Neuronal stem cell (in vitro differentiated cells): ENCODE measurements at regions not wholly inside any gene's neighbourhood (a gene's known extent, or its start where the extent isn't known, plus 50 kb on each side); places are given as distances from the start of the nearest gene placed in this dataset.

Source experiments
- DNase-seq: peaks from one replicate; pipeline ENCODE4 v3.0.0-alpha.2; 2013; ENCODE audit warnings: low spot score
- H2AFZ ChIP-seq: one replicate; pipeline ENCODE4 v1.6.1; 2013; ENCODE audit warnings: mild to moderate bottlenecking, low read length, inconsistent platforms
- H2AK5ac ChIP-seq: 2 replicates; pipeline ENCODE4 v1.6.1; 2013; ENCODE audit warnings: low read depth, mild to moderate bottlenecking, inconsistent platforms, low read length, moderate library complexity, mixed read lengths
- H2BK120ac ChIP-seq: 2 replicates; pipeline ENCODE4 v1.6.1; 2013; ENCODE audit warnings: low read depth, mild to moderate bottlenecking, inconsistent platforms, low read length, moderate library complexity, mixed read lengths
- H2BK12ac ChIP-seq: one replicate; pipeline ENCODE4 v1.6.1; 2013; ENCODE audit warnings: low read length, inconsistent platforms
- H2BK15ac ChIP-seq: 2 replicates; pipeline ENCODE4 v1.6.1; 2013; ENCODE audit warnings: mild to moderate bottlenecking, low read length, inconsistent platforms, mixed read lengths
- H2BK5ac ChIP-seq: one replicate; pipeline ENCODE4 v1.6.1; 2013; ENCODE audit warnings: inconsistent platforms, mild to moderate bottlenecking, low read length, moderate library complexity
- H3K14ac ChIP-seq: one replicate; pipeline ENCODE4 v1.6.1; 2013; ENCODE audit warnings: low read length, inconsistent platforms
- H3K18ac ChIP-seq: 2 replicates; pipeline ENCODE4 v1.6.1; 2013; ENCODE audit warnings: low read length, inconsistent platforms
- H3K23ac ChIP-seq: 2 replicates; pipeline ENCODE4 v1.6.1; 2013; ENCODE audit warnings: low read depth, mild to moderate bottlenecking, mixed read lengths, low read length, inconsistent platforms; ENCODE audit not compliant: poor library complexity
- H3K27ac ChIP-seq: replicated peaks from 3 replicates; pipeline ENCODE4 v1.5.1; 2013; ENCODE audit warnings: low read length, inconsistent platforms
- H3K27me3 ChIP-seq, 3 experiments: 2 replicates each; pipeline ENCODE4 v1.6.1; 2013; ENCODE audit warnings: low read length in 3 of 3, mild to moderate bottlenecking in 2 of 3, inconsistent platforms in 1 of 3, low read depth in 1 of 3, mixed read lengths in 1 of 3, moderate library complexity in 1 of 3; ENCODE audit not compliant: control insufficient read depth in 3 of 3, insufficient read depth in 3 of 3
- H3K36me3 ChIP-seq, 2 donors: replicated peaks in 1 of 2; 2 replicates each; pipeline ENCODE4 v1.6.1; 2013; ENCODE audit warnings: low read length in 2 of 2; ENCODE audit not compliant: control insufficient read depth in 2 of 2, insufficient read depth in 2 of 2
- H3K4ac ChIP-seq: 2 replicates; pipeline ENCODE4 v1.6.1; 2013; ENCODE audit warnings: inconsistent platforms, mild to moderate bottlenecking, low read length, moderate library complexity
- H3K4me1 ChIP-seq, 2 donors: 1 replicate in 1 of 2; 2 replicates in 1 of 2; pipeline ENCODE4 v1.6.1; 2013; ENCODE audit warnings: low read length in 2 of 2, low read depth in 1 of 2; ENCODE audit not compliant: control insufficient read depth in 2 of 2, insufficient read depth in 1 of 2
- H3K4me2 ChIP-seq: one replicate; pipeline ENCODE4 v1.6.1; 2013; ENCODE audit warnings: mild to moderate bottlenecking, low read length, inconsistent platforms; ENCODE audit not compliant: insufficient read depth, poor library complexity, severe bottlenecking
- H3K4me3 ChIP-seq, 2 donors: 2 replicates each; pipeline ENCODE4 v1.5.1; 2013; ENCODE audit warnings: low read length in 2 of 2, mild to moderate bottlenecking in 2 of 2, inconsistent platforms in 1 of 2, moderate library complexity in 1 of 2
- H3K79me1 ChIP-seq: one replicate; pipeline ENCODE4 v1.6.1; 2013; ENCODE audit warnings: low read depth, mild to moderate bottlenecking, inconsistent platforms, low read length, moderate library complexity
- H3K9ac ChIP-seq: one replicate; pipeline ENCODE4 v1.6.1; 2013; ENCODE audit warnings: mild to moderate bottlenecking, low read depth, low read length, inconsistent platforms; ENCODE audit not compliant: poor library complexity
- H3K9me3 ChIP-seq, 2 donors: replicated peaks in 1 of 2; 2 replicates each; pipeline versions ENCODE3 to v1.6.1; 2013; ENCODE audit warnings: low read length in 2 of 2, mild to moderate bottlenecking in 2 of 2, inconsistent platforms in 1 of 2, low read depth in 1 of 2, mixed read lengths in 1 of 2, moderate library complexity in 1 of 2; ENCODE audit not compliant: control insufficient read depth in 2 of 2, insufficient read depth in 1 of 2
- H4K8ac ChIP-seq: one replicate; pipeline ENCODE4 v1.6.1; 2013; ENCODE audit warnings: low read depth, mild to moderate bottlenecking, inconsistent platforms, low read length, moderate library complexity
- H4K91ac ChIP-seq: one replicate; pipeline ENCODE4 v1.6.1; 2013; ENCODE audit warnings: low read length, low read depth, mild to moderate bottlenecking, inconsistent platforms; ENCODE audit not compliant: poor library complexity
- WGBS, 2 donors: extraction: QIAGEN DNeasy Blood & Tissue Kit; methylation state at CpG; one replicate each; pipeline ENCODE4 v1.1.7; 2013; ENCODE audit warnings: missing lambda C conversion rate in 2 of 2, mixed read lengths in 1 of 2; ENCODE audit not compliant: insufficient read length in 2 of 2, insufficient replicate concordance in 1 of 2; ENCODE audit errors: extremely low coverage in 2 of 2; 5-methylcytosine and 5-hydroxymethylcytosine counted together

DNA sequence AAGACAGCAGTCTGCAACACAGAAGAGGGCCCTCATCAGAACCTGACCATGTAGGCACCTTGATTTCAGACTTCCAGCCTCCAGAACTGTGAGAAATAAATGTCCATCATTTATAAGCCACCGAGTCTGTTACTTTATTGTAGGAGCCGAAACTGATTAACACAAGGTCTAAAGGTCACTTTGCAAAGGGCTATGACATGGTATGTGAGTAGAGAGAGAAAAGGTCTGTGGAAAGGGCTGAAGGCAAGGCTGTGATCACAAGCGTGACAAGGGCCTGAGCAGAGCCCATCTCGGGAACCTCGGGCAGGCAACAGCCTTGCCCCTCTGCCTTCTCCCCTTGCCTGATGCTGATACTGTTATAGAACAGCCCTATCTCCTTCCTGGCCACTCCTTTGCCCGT lies 73.4 kb upstream of the TEAD1 start:
- H3K9me3 ChIP-seq = peaks cover 0 to 3% of the 10 kb centered on the region in 2 donors
- H2AK5ac ChIP-seq = no peak overlapping the region
- H4K91ac ChIP-seq = no peak overlapping the region
- no peak overlapping the region for H3K14ac ChIP-seq
- no peak for DNase-seq
- H2BK15ac ChIP-seq = no peak overlapping the region
- peaks cover 0 to 3% of the 10 kb centered on the region in 2 donors for H3K4me1 ChIP-seq
- H3K4me3 ChIP-seq = no peak overlapping the region
- no CpG with 5 or more reads among the region's 6 CpGs for WGBS, 2 donors
- H3K27me3 ChIP-seq = no peaks in the 10 kb centered on the region
- no peak overlapping the region for H4K8ac ChIP-seq
- no peak overlapping the region for H2BK12ac ChIP-seq
- H3K9ac ChIP-seq = no peak overlapping the region
- no peak overlapping the region for H2BK5ac ChIP-seq
- H3K79me1 ChIP-seq = no peaks in the 10 kb centered on the region
- no peak overlapping the region for H2BK120ac ChIP-seq
- H3K23ac ChIP-seq = no peak overlapping the region
- H3K27ac ChIP-seq = no peak overlapping the region
- no peaks in the 10 kb centered on the region for H3K36me3 ChIP-seq
- H3K4ac ChIP-seq = no peak overlapping the region
- H3K18ac ChIP-seq = no peak overlapping the region
- no peak overlapping the region for H3K4me2 ChIP-seq
- no peak overlapping the region for H2AFZ ChIP-seq

DNA sequence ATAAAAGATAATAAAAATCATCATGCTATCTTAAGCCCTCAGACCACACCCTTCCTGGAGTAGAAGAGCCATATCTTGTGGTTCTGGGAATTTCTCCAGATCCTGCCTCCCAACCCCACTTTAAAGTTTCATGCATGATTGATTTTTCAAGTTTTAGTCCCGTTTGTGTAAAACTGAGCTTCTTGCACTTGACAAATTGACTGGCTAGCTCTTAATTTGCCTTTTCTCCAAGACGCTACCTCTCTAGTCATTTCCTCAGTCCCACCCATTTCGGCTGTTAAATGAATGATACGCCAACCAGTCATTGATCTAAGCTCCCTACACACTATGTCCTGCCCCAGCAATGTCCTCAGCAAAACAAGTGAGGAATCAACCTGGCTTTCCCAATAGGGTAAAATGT lies 71.8 kb upstream of the TEAD1 start:
- Histone ChIP-seq H2BK120ac (no peak overlapping the region), H3K27ac (no peak overlapping the region), H3K9ac (no peak overlapping the region), H3K4ac (no peak overlapping the region), H2BK15ac (no peak overlapping the region), H3K23ac (no peak overlapping the region), H3K27me3 (no peaks in the 10 kb centered on the region), H3K4me2 (no peak overlapping the region), H3K14ac (no peak overlapping the region), H3K9me3 (no peaks in the 10 kb centered on the region), H2BK12ac (no peak overlapping the region), H3K36me3 (no peaks in the 10 kb centered on the region), H3K4me3 (no peak overlapping the region), H4K8ac (no peak overlapping the region), H4K91ac (no peak overlapping the region), H3K18ac (no peak overlapping the region), H3K4me1 (peaks cover 0 to 3% of the 10 kb centered on the region in 2 donors), H2AFZ (no peak overlapping the region), H2AK5ac (no peak overlapping the region), H2BK5ac (no peak overlapping the region), H3K79me1 (no peaks in the 10 kb centered on the region)
- DNase-seq = no peak
- WGBS, 2 donors = no CpG with 5 or more reads among the region's 4 CpGs

DNA sequence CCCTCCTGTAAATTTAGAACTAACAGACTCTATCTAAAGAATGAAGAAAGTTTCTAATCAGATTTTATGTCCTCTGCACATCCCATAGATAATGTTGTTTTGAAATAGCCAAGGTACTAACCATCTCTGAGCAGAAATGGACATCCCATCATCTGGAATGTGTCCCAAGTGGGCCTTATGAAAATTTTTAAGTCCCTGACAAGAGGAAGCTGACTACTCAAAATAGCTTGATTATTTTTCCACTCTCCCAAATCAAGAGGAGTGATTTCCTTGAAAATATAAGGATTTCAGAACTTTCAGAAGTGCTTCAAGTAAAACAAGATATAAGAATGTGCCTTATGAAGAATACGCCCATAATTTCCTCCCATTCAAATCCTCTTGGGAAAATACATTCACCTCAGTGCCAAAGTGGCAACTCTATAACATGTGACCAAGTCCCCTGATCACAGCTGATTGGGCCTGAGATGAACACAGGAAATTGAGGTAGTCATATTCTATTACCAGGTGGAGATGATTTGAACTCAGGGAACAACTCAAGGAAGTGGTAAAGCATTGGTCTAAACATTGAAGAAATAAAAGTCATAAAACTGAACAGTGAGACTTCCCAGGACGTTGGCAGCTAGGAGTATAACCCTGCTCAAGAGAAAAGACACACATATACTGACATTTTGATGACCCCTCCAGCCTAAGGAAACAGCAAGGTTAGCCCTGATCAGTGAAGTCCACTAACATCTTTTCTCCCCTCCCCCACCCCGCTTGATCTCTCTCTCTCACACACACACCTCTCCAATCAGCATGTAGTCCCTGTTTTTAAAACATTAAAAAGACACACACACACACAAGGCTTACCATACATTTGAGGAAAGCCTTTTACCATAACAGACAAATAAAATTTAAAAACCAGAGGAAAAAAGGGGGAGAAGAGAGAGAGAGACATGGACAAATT lies 70.8 kb upstream of the TEAD1 start:
- no peak overlapping the region for H4K8ac ChIP-seq
- H3K18ac ChIP-seq = no peak overlapping the region

GRCh38 chr11:12604557-12605153 lies 69.6 kb upstream of the TEAD1 start:
- Histone ChIP-seq H3K4me1 (peaks cover 0 to 3% of the 10 kb centered on the region in 2 donors), H3K36me3 (no peaks in the 10 kb centered on the region), H2AK5ac (no peak overlapping the region), H3K9ac (no peak overlapping the region), H2BK5ac (no peak overlapping the region), H2AFZ (no peak overlapping the region), H2BK15ac (no peak overlapping the region), H2BK120ac (no peak overlapping the region), H3K4me2 (no peak overlapping the region), H4K8ac (no peak overlapping the region), H4K91ac (no peak overlapping the region), H2BK12ac (no peak overlapping the region), H3K4ac (no peak overlapping the region), H3K27ac (no peak overlapping the region), H3K14ac (no peak overlapping the region), H3K4me3 (no peak overlapping the region), H3K79me1 (no peaks in the 10 kb centered on the region), H3K27me3 (no peaks in the 10 kb centered on the region), H3K23ac (no peak overlapping the region), H3K18ac (no peak overlapping the region), H3K9me3 (no peaks in the 10 kb centered on the region)
- WGBS, 2 donors = no CpG with 5 or more reads among the region's 1 CpG
- no peak for DNase-seq

More for the DNA sequence above, 70.8 kb upstream of the TEAD1 start:
- no peaks in the 10 kb centered on the region for H3K9me3 ChIP-seq
- H2BK5ac ChIP-seq = no peak overlapping the region
- H3K4me1 ChIP-seq = peaks cover 0 to 3% of the 10 kb centered on the region in 2 donors
- H3K79me1 ChIP-seq = no peaks in the 10 kb centered on the region
- H2BK120ac ChIP-seq = no peak overlapping the region
- H3K4me2 ChIP-seq = no peak overlapping the region
- H3K23ac ChIP-seq = no peak overlapping the region
- H3K14ac ChIP-seq = no peak overlapping the region
- H3K4ac ChIP-seq = no peak overlapping the region
- H3K9ac ChIP-seq = no peak overlapping the region
- no peak overlapping the region for H2BK12ac ChIP-seq
- H3K27ac ChIP-seq = no peak overlapping the region
- no CpG with 5 or more reads among the region's 3 CpGs for WGBS, 2 donors
- H3K27me3 ChIP-seq = no peaks in the 10 kb centered on the region
- H2AFZ ChIP-seq = no peak overlapping the region
- no peak overlapping the region for H4K91ac ChIP-seq
- no peaks in the 10 kb centered on the region for H3K36me3 ChIP-seq
- H2AK5ac ChIP-seq = no peak overlapping the region
- DNase-seq = no peak
- H3K4me3 ChIP-seq = no peak overlapping the region
- no peak overlapping the region for H2BK15ac ChIP-seq
